ENCODE measurements at regions not wholly inside any gene's neighbourhood (a gene's known extent, or its start where the extent isn't known, plus 50 kb on each side); places are given as distances from the start of the nearest gene placed in this dataset.

DNA sequence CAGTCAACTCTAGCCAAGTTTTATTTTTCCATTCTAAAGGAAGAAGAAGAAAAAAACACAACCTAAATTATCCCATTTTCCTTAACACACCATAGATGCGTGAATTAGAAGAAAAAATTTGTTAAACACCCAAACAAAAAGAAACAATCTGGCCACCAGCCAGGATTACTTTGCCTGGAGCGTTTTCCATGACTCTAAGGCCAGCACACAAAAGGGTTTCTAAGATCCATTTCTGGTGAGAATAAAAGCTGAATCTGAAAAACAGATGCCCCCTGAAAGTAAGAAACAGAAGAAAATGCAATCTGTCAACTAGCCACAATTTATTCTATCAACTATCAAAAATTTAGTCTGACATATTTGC lies 267.2 kb upstream of the SULF2 start:
- POLR2A ChIA-PET (ENCODE audit: low non-redundant PET) = no interaction called here
- no peak for TF ChIP-seq EZH2 (IDR thresholded peaks at IDR 0.05; ENCODE audit: borderline replicate concordance, low read depth, low read length, poor library complexity, severe bottlenecking)
- TF ChIP-seq, protein P1, sequence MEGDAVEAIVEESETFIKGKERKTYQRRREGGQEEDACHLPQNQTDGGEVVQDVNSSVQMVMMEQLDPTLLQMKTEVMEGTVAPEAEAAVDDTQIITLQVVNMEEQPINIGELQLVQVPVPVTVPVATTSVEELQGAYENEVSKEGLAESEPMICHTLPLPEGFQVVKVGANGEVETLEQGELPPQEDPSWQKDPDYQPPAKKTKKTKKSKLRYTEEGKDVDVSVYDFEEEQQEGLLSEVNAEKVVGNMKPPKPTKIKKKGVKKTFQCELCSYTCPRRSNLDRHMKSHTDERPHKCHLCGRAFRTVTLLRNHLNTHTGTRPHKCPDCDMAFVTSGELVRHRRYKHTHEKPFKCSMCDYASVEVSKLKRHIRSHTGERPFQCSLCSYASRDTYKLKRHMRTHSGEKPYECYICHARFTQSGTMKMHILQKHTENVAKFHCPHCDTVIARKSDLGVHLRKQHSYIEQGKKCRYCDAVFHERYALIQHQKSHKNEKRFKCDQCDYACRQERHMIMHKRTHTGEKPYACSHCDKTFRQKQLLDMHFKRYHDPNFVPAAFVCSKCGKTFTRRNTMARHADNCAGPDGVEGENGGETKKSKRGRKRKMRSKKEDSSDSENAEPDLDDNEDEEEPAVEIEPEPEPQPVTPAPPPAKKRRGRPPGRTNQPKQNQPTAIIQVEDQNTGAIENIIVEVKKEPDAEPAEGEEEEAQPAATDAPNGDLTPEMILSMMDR (conservative IDR thresholded peaks at IDR 0.05; ENCODE audit: low read depth, low read length) = no peak
- Histone ChIP-seq H3K27me3 (replicated peaks; ENCODE audit: insufficient read depth, low read depth, low read length, poor library complexity) (no peaks in the 10 kb centered on the region), H3K9me3 (ENCODE audit: low read depth, low read length, poor library complexity, severe bottlenecking) (no peaks in the 10 kb centered on the region), H3K36me3 (ENCODE audit: insufficient read depth, low read length, poor library complexity, severe bottlenecking) (no peaks in the 10 kb centered on the region), H3K27ac (ENCODE audit: low read depth, low read length, poor library complexity, severe bottlenecking) (no peak overlapping the region), H3K4me1 (ENCODE audit: insufficient read depth, low read length, poor library complexity, severe bottlenecking) (peaks cover 15% of the 10 kb centered on the region), H3K4me3 (ENCODE audit: low read depth, low read length, poor library complexity, severe bottlenecking) (no peak overlapping the region)
- BruUV-seq (replicated peaks) = no TSS peak
- CTCF ChIA-PET = no interaction called here
- peak; percentile 53 for DNase-seq (ENCODE audit: low spot score)
- intact Hi-C loops (cut with micrococcal nuclease; ENCODE audit: unreplicated experiment) = no loop called here

DNA sequence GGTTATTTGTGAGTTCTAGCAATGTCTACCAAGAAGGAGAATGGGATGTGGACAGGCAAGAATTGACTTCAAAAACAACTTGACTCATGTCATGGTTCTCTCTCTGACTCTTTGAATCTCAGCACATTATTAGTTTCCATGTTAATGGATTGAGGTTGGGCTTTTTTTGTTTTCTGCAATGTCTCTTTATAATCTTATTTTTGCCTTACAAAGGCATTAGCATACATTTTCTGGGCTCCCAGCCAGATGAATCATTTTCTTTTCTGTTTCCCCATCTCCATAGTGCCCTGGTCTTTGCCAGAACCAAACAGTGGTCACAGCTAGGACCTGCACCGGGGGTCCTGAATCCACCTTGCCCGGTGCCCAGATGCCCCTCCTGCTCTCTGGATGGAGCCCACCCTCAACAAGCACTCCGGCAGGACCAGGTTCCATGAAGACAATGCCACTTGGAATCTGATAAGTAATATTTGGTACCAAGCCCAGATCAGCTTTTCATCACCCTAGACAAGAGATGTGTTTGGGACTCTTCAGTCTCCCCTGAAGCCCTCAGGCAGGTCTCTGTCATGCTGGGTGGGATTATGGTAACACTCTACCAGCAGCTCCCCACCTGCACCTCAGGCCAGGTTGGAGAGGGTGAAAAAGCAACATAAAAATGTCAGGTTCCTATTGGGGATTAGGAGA lies 266.7 kb upstream of the SULF2 start:
- peak; percentile 82 for DNase-seq (ENCODE audit: low spot score)
- ChIA-PET POLR2A (ENCODE audit: low non-redundant PET) (no interaction called here), CTCF (no interaction called here)
- no TSS peak for BruUV-seq (replicated peaks)
- no peak overlapping the region for H3K4me3 ChIP-seq (ENCODE audit: low read depth, low read length, poor library complexity, severe bottlenecking)
- no peaks in the 10 kb centered on the region for H3K36me3 ChIP-seq (ENCODE audit: insufficient read depth, low read length, poor library complexity, severe bottlenecking)
- TF ChIP-seq, protein P1 (conservative IDR thresholded peaks at IDR 0.05; ENCODE audit: low read depth, low read length) = no peak
- no peak for TF ChIP-seq EZH2 (IDR thresholded peaks at IDR 0.05; ENCODE audit: borderline replicate concordance, low read depth, low read length, poor library complexity, severe bottlenecking)
- H3K9me3 ChIP-seq (ENCODE audit: low read depth, low read length, poor library complexity, severe bottlenecking) = no peaks in the 10 kb centered on the region
- no peak overlapping the region for H3K27ac ChIP-seq (ENCODE audit: low read depth, low read length, poor library complexity, severe bottlenecking)
- no peaks in the 10 kb centered on the region for H3K27me3 ChIP-seq (replicated peaks; ENCODE audit: insufficient read depth, low read depth, low read length, poor library complexity)
- H3K4me1 ChIP-seq (ENCODE audit: insufficient read depth, low read length, poor library complexity, severe bottlenecking) = peaks cover 15% of the 10 kb centered on the region
- intact Hi-C loops (cut with micrococcal nuclease; ENCODE audit: unreplicated experiment) = no loop called here

DNA sequence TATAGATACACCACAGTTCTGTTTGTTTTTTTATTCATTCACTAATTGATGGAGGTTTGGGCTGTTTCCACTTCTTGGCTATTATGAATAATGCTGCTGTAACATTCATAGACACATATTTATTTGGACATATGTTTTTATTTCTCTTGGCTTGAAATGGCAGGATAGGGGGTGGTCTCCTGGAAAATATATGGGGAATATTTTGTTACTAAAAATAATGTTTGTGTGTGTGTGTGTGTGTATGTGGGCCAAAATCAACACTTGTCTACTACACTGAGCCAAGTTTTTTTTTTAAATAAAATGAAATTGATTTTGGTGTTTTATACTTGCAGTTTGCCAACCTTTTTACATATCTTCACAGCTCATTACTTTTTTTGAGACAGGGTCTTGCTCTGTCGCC lies 264.4 kb upstream of the SULF2 start:
- ChIA-PET POLR2A (ENCODE audit: low non-redundant PET) (no interaction called here), CTCF (no interaction called here)
- DNase-seq (ENCODE audit: low spot score) = no peak
- H3K36me3 ChIP-seq (ENCODE audit: insufficient read depth, low read length, poor library complexity, severe bottlenecking) = no peaks in the 10 kb centered on the region
- no TSS peak for BruUV-seq (replicated peaks)
- intact Hi-C loops (cut with micrococcal nuclease; ENCODE audit: unreplicated experiment) = no loop called here
- no peak overlapping the region for H3K4me3 ChIP-seq (ENCODE audit: low read depth, low read length, poor library complexity, severe bottlenecking)
- no peaks in the 10 kb centered on the region for H3K27me3 ChIP-seq (replicated peaks; ENCODE audit: insufficient read depth, low read depth, low read length, poor library complexity)
- H3K4me1 ChIP-seq (ENCODE audit: insufficient read depth, low read length, poor library complexity, severe bottlenecking) = peaks cover 15% of the 10 kb centered on the region
- no peaks in the 10 kb centered on the region for H3K9me3 ChIP-seq (ENCODE audit: low read depth, low read length, poor library complexity, severe bottlenecking)
- TF ChIP-seq EZH2 (IDR thresholded peaks at IDR 0.05; ENCODE audit: borderline replicate concordance, low read depth, low read length, poor library complexity, severe bottlenecking) = no peak
- TF ChIP-seq, protein P1 (conservative IDR thresholded peaks at IDR 0.05; ENCODE audit: low read depth, low read length) = no peak
- H3K27ac ChIP-seq (ENCODE audit: low read depth, low read length, poor library complexity, severe bottlenecking) = no peak overlapping the region

All from A673 (cell line).